Gastroesophageal sphincter (tissue), 4 donors: ENCODE measurements at regions not wholly inside any gene's neighbourhood (a gene's known extent, or its start where the extent isn't known, plus 50 kb on each side); places are given as distances from the start of the nearest gene placed in this dataset.
"Not testable (repeated sequence)": the region's sequence is repeated elsewhere in the genome, so short reads cannot be mapped to it uniquely, and the experiment has no call there.

Experiments
- ATAC-seq: fragments of 150-250 bp; one replicate; pipeline ENCODE4 v1.9.1; 2016; ENCODE audit warnings: mild to moderate bottlenecking, moderate library complexity
- H3K27ac ChIP-seq, 4 donors: fragments of 200-600 bp; sonication (generic) in 3 of 4; 1 replicate in 3 of 4; 2 replicates in 1 of 4; pipeline ENCODE4 v1.5.1; 2016 to 2019
- H3K27me3 ChIP-seq: fragments of 200-600 bp; sonication (generic); one replicate; pipeline ENCODE4 v1.5.1; 2019
- H3K36me3 ChIP-seq, 2 donors: fragments of 200-600 bp; sonication (generic); one replicate each; pipeline ENCODE4 v1.5.1; 2019; ENCODE audit warnings: control low read depth in 1 of 2
- H3K4me1 ChIP-seq, 3 donors: fragments of 200-600 bp; sonication (generic); 1 replicate in 2 of 3; 2 replicates in 1 of 3; pipeline ENCODE4 v1.5.1; 2016 to 2019; ENCODE audit warnings: control low read depth in 2 of 3
- H3K4me3 ChIP-seq, 2 donors: fragments of 200-600 bp; sonication (generic); one replicate each; pipeline ENCODE4 v1.5.1; 2019; ENCODE audit warnings: mild to moderate bottlenecking in 1 of 2, moderate library complexity in 1 of 2
- H3K9me3 ChIP-seq, 3 donors: fragments of 200-600 bp; sonication (generic); one replicate each; pipeline ENCODE4 v1.5.1; 2017 to 2019; ENCODE audit warnings: control low read depth in 2 of 3
- EP300 ChIP-seq: sonication (generic); formaldehyde crosslinking; IDR thresholded peaks from one replicate; pipeline ENCODE4 v1.6.1; 2017; ENCODE audit warnings: antibody characterized with exemption, mild to moderate bottlenecking
- POLR2A ChIP-seq, 2 donors: fragments of 450-650 bp; IDR thresholded peaks; one replicate each; pipeline ENCODE4 v1.6.1; 2017; ENCODE audit warnings: antibody characterized with exemption in 2 of 2, mild to moderate bottlenecking in 2 of 2, moderate library complexity in 1 of 2
- POLR2AphosphoS5 ChIP-seq: sonication (generic); formaldehyde crosslinking; IDR thresholded peaks from one replicate; pipeline ENCODE4 v1.6.1; 2017; ENCODE audit warnings: antibody characterized with exemption
- WGBS, 2 donors: methylation state at CpG; one replicate each; pipeline ENCODE4 v1.1.5; 2018; ENCODE audit warnings: low coverage in 1 of 2; 5-methylcytosine and 5-hydroxymethylcytosine counted together
- TF ChIP-seq, protein P1 (sequence below), 4 experiments: fragments of 200-600 bp in 2 of 4; fragments of 450-650 bp in 2 of 4; sonication (generic) in 1 of 4; IDR thresholded peaks; one replicate each; pipeline ENCODE4 v1.5.1; 2017 to 2019; ENCODE audit warnings: antibody characterized with exemption in 4 of 4, mild to moderate bottlenecking in 2 of 4, moderate library complexity in 2 of 4

DNA sequence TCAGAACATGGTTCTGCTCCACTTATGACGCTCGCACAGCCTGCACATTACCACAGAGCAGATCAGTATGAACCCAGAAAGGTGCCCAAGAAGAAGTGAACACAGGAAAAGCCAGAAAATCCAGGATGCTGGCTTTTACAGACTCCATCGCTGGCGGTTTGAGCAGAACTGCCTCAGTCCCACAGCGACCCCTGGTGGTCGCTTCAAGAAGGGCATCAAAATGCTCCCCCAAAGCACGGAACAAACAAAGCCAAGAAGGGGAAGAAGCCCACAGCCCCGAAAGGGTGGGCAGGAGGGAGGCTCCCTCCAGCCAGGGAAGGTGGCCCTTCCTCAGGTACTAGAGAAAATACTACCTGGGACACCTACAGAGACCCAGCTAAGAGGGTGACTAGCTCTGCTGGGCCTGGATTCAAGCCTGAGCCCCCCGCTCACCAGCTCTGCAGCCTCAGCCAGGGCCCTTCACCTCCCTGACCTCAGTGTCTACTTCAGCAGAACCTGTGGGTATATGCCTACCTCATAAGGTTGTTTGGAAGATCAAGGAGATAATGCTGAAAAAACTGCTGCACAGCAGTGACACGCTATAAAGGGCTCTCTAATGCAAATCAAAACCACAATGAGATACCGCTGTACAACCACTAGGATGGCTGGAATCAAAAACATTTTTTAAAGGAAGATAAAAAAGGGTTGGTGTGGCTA, 98.1 kb downstream of the NCOR2 start:
- Histone ChIP-seq H3K36me3 (peaks cover 0 to 78% of the 10 kb centered on the region in 2 donors), H3K4me1 (peaks cover 0 to 23% (median 4%) of the 10 kb centered on the region in 3 donors), H3K27me3 (no peaks in the 10 kb centered on the region), H3K9me3 (peaks cover 0 to 16% (median 0%) of the 10 kb centered on the region in 3 donors), H3K4me3 (no peak overlapping the region), H3K27ac (no peak overlapping the region)
- no peak for TF ChIP-seq EP300
- TF ChIP-seq, protein P1, sequence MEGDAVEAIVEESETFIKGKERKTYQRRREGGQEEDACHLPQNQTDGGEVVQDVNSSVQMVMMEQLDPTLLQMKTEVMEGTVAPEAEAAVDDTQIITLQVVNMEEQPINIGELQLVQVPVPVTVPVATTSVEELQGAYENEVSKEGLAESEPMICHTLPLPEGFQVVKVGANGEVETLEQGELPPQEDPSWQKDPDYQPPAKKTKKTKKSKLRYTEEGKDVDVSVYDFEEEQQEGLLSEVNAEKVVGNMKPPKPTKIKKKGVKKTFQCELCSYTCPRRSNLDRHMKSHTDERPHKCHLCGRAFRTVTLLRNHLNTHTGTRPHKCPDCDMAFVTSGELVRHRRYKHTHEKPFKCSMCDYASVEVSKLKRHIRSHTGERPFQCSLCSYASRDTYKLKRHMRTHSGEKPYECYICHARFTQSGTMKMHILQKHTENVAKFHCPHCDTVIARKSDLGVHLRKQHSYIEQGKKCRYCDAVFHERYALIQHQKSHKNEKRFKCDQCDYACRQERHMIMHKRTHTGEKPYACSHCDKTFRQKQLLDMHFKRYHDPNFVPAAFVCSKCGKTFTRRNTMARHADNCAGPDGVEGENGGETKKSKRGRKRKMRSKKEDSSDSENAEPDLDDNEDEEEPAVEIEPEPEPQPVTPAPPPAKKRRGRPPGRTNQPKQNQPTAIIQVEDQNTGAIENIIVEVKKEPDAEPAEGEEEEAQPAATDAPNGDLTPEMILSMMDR (IDR thresholded peaks at IDR 0.05): peak in 3 of 4 experiments; percentile 43 to 61 (median 50)
- 86 to 88% methylated on average over 5 to 9 of the region's 11 CpGs for WGBS, 2 donors
- ATAC-seq: no peak

DNA sequence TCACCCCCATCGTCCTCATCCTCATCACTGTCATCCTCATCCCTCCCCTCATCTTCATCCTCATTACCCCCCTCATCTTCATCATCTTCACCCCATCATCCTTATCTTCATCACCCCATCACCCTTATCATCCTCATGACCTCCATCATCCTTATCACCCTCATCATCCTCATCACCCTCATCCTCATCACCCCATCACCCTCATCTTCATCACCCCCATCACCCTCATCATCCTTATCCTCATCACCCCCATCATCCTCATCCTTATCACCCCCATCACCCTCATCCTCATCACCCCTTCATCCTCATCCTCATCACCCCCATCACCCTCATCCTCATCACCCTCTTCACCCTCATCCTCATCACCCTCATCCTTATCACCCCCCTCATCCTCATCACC, 99.9 kb downstream of the NCOR2 start:
- peaks cover 0 to 78% of the 10 kb centered on the region in 2 donors for H3K36me3 ChIP-seq

DNA sequence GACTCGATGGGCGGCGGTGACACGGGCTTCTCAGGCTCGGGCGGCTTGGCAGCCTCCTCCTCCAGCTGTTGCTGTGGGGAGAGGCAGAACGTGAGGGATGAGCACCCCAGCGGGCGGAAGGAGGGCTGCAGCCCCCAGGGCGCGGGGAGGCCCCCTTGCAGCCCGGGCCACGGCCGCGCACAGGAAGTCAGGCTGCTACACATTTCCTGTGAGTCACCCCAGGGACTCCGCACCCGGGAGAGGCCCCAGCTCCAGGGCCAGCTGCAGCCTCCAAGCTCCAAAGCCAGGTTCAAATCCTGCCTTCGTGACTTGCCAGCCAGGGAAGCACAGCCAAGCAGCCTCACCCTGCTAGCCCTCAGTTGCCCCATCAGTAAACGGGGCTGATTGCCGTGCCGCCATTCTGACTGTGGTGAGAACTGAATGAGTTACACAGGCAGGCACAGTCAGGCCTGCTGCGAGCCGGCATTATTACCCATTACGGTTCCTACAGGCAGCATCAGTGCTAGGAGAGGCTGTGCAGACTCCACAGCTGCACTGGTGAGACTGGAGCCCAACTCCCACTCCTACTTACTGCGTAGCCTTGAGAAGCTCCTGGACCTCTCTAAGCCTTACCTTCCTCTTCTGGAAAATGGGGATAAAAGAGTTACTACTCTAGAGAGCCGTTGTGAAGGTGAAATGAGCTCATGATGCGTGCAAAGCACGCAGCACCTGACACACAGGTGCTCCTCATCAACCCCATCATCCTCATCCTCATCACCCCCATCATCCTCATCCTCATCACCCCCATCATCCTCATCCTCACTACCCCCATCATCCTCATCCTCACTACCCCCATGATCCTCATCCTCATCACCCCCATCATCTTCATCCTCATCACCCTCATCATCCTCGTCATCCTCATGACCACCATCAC, 100.9 kb downstream of the NCOR2 start:
- Histone ChIP-seq H3K36me3 (peaks cover 0 to 77% of the 10 kb centered on the region in 2 donors), H3K4me3 (no peak overlapping the region), H3K9me3 (peaks cover 0 to 8% (median 0%) of the 10 kb centered on the region in 3 donors), H3K4me1 (peaks cover 0 to 41% (median 10%) of the 10 kb centered on the region in 3 donors), H3K27ac (peak overlapping the region in 3 of 4 donors; percentile 31 to 59 (median 43)), H3K27me3 (no peaks in the 10 kb centered on the region)
- WGBS, 2 donors: 81 to 89% methylated on average over 3 to 11 of the region's 29 CpGs
- ATAC-seq: peak; percentile 62
- TF ChIP-seq POLR2AphosphoS5 (no peak), POLR2A (IDR thresholded peaks at IDR 0.05) (no peak), EP300 (no peak)
- TF ChIP-seq, protein P1 (IDR thresholded peaks at IDR 0.05): peak in 1 of 4 experiments; percentile 4

More for the DNA sequence above, 99.9 kb downstream of the NCOR2 start:
- no CpG with 5 or more reads among the region's 1 CpG for WGBS, 2 donors
- H3K4me1 ChIP-seq: peaks cover 0 to 33% (median 10%) of the 10 kb centered on the region in 3 donors
- H3K27ac ChIP-seq, H3K27me3 ChIP-seq, H3K9me3 ChIP-seq, ATAC-seq, H3K4me3 ChIP-seq: not testable (repeated sequence)

DNA sequence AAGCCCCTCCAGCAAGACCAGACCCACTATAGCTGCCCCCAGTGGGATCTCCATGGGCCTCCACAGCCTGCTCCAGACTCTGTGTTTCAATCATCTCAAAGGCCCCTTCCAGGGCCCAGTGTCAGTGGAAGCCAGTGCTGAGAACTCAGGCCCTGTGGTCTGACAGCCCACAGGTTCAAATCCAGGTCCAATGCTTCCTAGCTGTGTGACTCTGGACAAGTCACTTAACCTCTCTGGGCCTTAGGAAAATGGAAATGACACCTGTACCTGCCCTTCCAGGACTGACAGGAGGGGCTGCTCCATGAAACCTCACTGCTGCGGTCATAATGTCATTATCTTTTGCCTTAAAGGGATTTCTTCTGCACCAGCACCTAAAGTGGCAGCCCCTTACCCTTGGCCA, 101.9 kb downstream of the NCOR2 start:
- no peaks in the 10 kb centered on the region for H3K27me3 ChIP-seq
- H3K4me1 ChIP-seq: peaks cover 0 to 41% (median 10%) of the 10 kb centered on the region in 3 donors
- no peak overlapping the region for H3K4me3 ChIP-seq
- TF ChIP-seq EP300: no peak
- TF ChIP-seq POLR2A (IDR thresholded peaks at IDR 0.05): no peak
- TF ChIP-seq POLR2AphosphoS5: no peak
- TF ChIP-seq, protein P1 (IDR thresholded peaks at IDR 0.05): no peak
- peaks cover 0 to 77% of the 10 kb centered on the region in 2 donors for H3K36me3 ChIP-seq
- H3K9me3 ChIP-seq: peaks cover 0 to 8% (median 0%) of the 10 kb centered on the region in 3 donors
- WGBS, 2 donors: no CpG with 5 or more reads among the region's 1 CpG
- ATAC-seq: no peak
- H3K27ac ChIP-seq: peak overlapping the region in 2 of 4 donors; percentile 31 to 59

DNA sequence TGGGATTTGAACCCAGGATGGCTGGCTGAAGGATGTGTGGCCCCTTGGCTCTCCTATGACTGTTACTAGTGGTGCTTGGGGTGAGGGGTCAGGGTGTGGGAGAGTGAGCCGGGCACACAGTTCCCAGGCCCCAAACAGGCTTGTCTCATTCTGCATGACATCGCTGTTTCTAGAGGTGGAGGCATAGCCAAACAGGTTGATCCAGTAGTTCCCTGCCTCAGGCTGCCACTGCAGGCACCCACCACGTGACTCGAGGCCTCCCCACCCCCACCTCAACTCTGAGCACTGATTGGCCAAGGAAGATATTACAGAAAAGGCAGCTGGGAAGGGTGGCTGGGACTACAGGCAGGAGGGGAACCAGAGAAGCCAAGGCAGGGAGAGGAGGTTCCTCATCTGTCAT, 102.6 kb downstream of the NCOR2 start:
- TF ChIP-seq POLR2AphosphoS5 (no peak), POLR2A (IDR thresholded peaks at IDR 0.05) (no peak), EP300 (no peak)
- TF ChIP-seq, protein P1 (IDR thresholded peaks at IDR 0.05): no peak
- H3K27ac ChIP-seq: peak overlapping the region in 1 of 4 donors; percentile 59
- WGBS, 2 donors: 81% methylated on average over 4 of the region's 4 CpGs; no CpG with 5 or more reads in 1 of the 2 donors
- peaks cover 0 to 8% (median 0%) of the 10 kb centered on the region in 3 donors for H3K9me3 ChIP-seq
- H3K36me3 ChIP-seq: peaks cover 0 to 77% of the 10 kb centered on the region in 2 donors
- H3K27me3 ChIP-seq: no peaks in the 10 kb centered on the region
- H3K4me1 ChIP-seq: peaks cover 0 to 41% (median 10%) of the 10 kb centered on the region in 3 donors
- no peak for ATAC-seq
- no peak overlapping the region for H3K4me3 ChIP-seq
